ENCODE measurements at regions not wholly inside any gene's neighbourhood (a gene's known extent, or its start where the extent isn't known, plus 50 kb on each side); places are given as distances from the start of the nearest gene placed in this dataset.

DNA sequence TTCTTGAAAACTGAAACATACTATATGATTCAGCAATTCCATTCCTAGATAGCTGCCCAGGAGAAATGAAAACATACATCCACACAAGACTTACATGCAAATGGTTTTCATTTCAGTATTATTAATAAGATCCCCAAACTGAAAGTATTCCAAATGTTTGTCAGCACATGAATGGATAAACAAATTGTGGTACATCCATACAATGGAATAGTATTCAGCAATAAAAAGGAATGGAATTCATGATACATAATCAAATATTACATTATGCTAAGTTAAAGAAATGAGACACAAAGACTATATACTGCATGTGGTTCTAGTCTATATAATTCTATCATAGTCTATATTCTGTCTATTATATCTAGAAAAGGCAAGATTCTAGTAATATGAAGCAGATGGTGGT, 152.4 kb upstream of the KIT start:
- Histone ChIP-seq H3K4me2 (no peak overlapping the region), H3K9me3 (peaks cover 10% of the 10 kb centered on the region), H3K4me3 (no peak overlapping the region), H3K36me3 (no peaks in the 10 kb centered on the region), H4K20me1 (no peaks in the 10 kb centered on the region), H3K27me3 (no peaks in the 10 kb centered on the region), H3K4me1 (no peaks in the 10 kb centered on the region), H3K27ac (no peak overlapping the region), H3K9ac (no peak overlapping the region)
- no peak for TF ChIP-seq Cebpa-rat (IDR thresholded peaks at IDR 0.05)

DNA sequence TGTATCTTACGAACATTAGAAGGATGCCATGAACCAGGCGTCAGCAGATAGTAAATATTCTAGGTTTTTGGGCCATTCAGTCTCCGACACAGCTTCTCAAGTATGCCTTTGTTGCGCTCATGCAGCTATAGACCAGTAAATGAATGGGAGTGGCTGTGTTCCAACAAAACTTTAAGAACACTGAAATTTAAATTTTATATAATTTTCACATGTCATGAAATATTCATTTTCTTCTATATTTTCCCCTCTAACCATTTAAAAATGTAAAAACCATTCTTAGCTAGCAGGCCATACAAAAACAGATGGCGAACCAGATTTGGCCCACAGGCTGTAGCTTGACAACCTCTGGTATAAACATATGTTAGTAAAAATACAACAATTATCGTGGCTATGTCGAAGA, 151.8 kb upstream of the KIT start:
- no peak overlapping the region for H3K4me2 ChIP-seq
- no peak overlapping the region for H3K9ac ChIP-seq
- H3K27me3 ChIP-seq, result no peaks in the 10 kb centered on the region
- H3K9me3 ChIP-seq, result peaks cover 10% of the 10 kb centered on the region
- no peak overlapping the region for H3K4me3 ChIP-seq
- H3K27ac ChIP-seq, result no peak overlapping the region
- no peak for TF ChIP-seq Cebpa-rat (IDR thresholded peaks at IDR 0.05)
- H3K4me1 ChIP-seq, result no peaks in the 10 kb centered on the region
- no peaks in the 10 kb centered on the region for H4K20me1 ChIP-seq
- no peaks in the 10 kb centered on the region for H3K36me3 ChIP-seq

- Histone ChIP-seq H3K4me1 (no peaks in the 10 kb centered on the region), H3K27ac (no peak overlapping the region), H4K20me1 (no peaks in the 10 kb centered on the region), H3K4me2 (no peak overlapping the region), H3K4me3 (no peak overlapping the region), H3K36me3 (no peaks in the 10 kb centered on the region), H3K27me3 (no peaks in the 10 kb centered on the region), H3K9me3 (peaks cover 10% of the 10 kb centered on the region), H3K9ac (no peak overlapping the region)
- TF ChIP-seq Cebpa-rat (IDR thresholded peaks at IDR 0.05), result no peak
These were observed 148.7 kb upstream of the KIT start for GRCh38 chr4:54509057-54509456.

GRCh38 chr4:54513204-54513603, 144.6 kb upstream of the KIT start:
- no peak overlapping the region for H3K4me3 ChIP-seq
- no peaks in the 10 kb centered on the region for H3K9me3 ChIP-seq
- no peak overlapping the region for H3K9ac ChIP-seq
- H3K36me3 ChIP-seq, result no peaks in the 10 kb centered on the region
- no peaks in the 10 kb centered on the region for H3K27me3 ChIP-seq
- no peaks in the 10 kb centered on the region for H3K4me1 ChIP-seq
- no peak for TF ChIP-seq Cebpa-rat (IDR thresholded peaks at IDR 0.05)
- H4K20me1 ChIP-seq, result no peaks in the 10 kb centered on the region
- no peak overlapping the region for H3K27ac ChIP-seq
- H3K4me2 ChIP-seq, result no peak overlapping the region

- H3K9ac ChIP-seq, result no peak overlapping the region
- H3K9me3 ChIP-seq, result no peaks in the 10 kb centered on the region
- no peaks in the 10 kb centered on the region for H3K36me3 ChIP-seq
- no peaks in the 10 kb centered on the region for H4K20me1 ChIP-seq
- no peaks in the 10 kb centered on the region for H3K4me1 ChIP-seq
- no peak overlapping the region for H3K4me3 ChIP-seq
- no peak overlapping the region for H3K4me2 ChIP-seq
- no peak overlapping the region for H3K27ac ChIP-seq
- TF ChIP-seq Cebpa-rat (IDR thresholded peaks at IDR 0.05), result no peak
- no peaks in the 10 kb centered on the region for H3K27me3 ChIP-seq
These were observed 144.0 kb upstream of the KIT start for GRCh38 chr4:54513741-54514140.

- Histone ChIP-seq H3K9ac (no peak overlapping the region), H3K36me3 (no peaks in the 10 kb centered on the region), H3K4me3 (no peak overlapping the region), H4K20me1 (no peaks in the 10 kb centered on the region), H3K27me3 (no peaks in the 10 kb centered on the region), H3K4me2 (no peak overlapping the region), H3K9me3 (no peaks in the 10 kb centered on the region), H3K27ac (no peak overlapping the region), H3K4me1 (no peaks in the 10 kb centered on the region)
- TF ChIP-seq Cebpa-rat (IDR thresholded peaks at IDR 0.05), result no peak
These were observed 141.1 kb upstream of the KIT start for GRCh38 chr4:54516556-54517215.

- H3K4me3 ChIP-seq, result no peak overlapping the region
- no peak for TF ChIP-seq Cebpa-rat (IDR thresholded peaks at IDR 0.05)
- H3K27me3 ChIP-seq, result no peaks in the 10 kb centered on the region
- no peaks in the 10 kb centered on the region for H3K9me3 ChIP-seq
- no peaks in the 10 kb centered on the region for H4K20me1 ChIP-seq
- H3K4me1 ChIP-seq, result no peaks in the 10 kb centered on the region
- H3K9ac ChIP-seq, result no peak overlapping the region
- no peak overlapping the region for H3K4me2 ChIP-seq
- no peaks in the 10 kb centered on the region for H3K36me3 ChIP-seq
- no peak overlapping the region for H3K27ac ChIP-seq
These were observed 139.8 kb upstream of the KIT start for GRCh38 chr4:54517781-54518444.

DNA sequence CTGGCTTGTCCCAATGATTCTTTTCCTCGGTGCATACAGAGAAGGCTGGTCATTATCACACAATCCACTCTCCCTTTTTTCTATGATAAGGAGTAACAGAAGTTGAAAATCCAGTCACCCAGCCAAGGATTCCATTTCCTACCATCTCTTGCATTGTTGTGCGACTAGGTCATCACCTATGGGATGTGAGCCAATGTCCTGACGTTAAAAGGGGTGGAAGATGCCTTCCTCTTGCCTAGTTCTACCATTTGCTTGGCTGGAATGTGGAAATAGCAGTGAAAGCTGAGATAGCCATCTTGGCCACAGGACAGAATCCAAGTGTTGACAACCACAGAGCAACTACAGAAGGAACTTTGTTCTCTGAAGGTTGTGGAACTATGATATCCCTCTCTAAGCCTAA, 132.2 kb upstream of the KIT start:
- Histone ChIP-seq H3K4me3 (no peak overlapping the region), H3K27ac (no peak overlapping the region), H3K9me3 (no peaks in the 10 kb centered on the region), H4K20me1 (no peaks in the 10 kb centered on the region), H3K27me3 (no peaks in the 10 kb centered on the region), H3K9ac (no peak overlapping the region), H3K36me3 (no peaks in the 10 kb centered on the region), H3K4me2 (no peak overlapping the region), H3K4me1 (no peaks in the 10 kb centered on the region)
- TF ChIP-seq Cebpa-rat (IDR thresholded peaks at IDR 0.05), result no peak

- H3K36me3 ChIP-seq, result no peaks in the 10 kb centered on the region
- H3K27me3 ChIP-seq, result no peaks in the 10 kb centered on the region
- H3K9me3 ChIP-seq, result no peaks in the 10 kb centered on the region
- no peak overlapping the region for H3K27ac ChIP-seq
- H3K4me3 ChIP-seq, result no peak overlapping the region
- no peak for TF ChIP-seq Cebpa-rat (IDR thresholded peaks at IDR 0.05)
- H3K4me1 ChIP-seq, result no peaks in the 10 kb centered on the region
- no peaks in the 10 kb centered on the region for H4K20me1 ChIP-seq
- no peak overlapping the region for H3K4me2 ChIP-seq
- H3K9ac ChIP-seq, result no peak overlapping the region
These were observed 131.2 kb upstream of the KIT start for GRCh38 chr4:54526560-54526959.

- H3K4me3 ChIP-seq, result no peak overlapping the region
- H3K4me1 ChIP-seq, result no peaks in the 10 kb centered on the region
- no peaks in the 10 kb centered on the region for H3K9me3 ChIP-seq
- H4K20me1 ChIP-seq, result no peaks in the 10 kb centered on the region
- no peak overlapping the region for H3K4me2 ChIP-seq
- H3K27me3 ChIP-seq, result no peaks in the 10 kb centered on the region
- no peak overlapping the region for H3K9ac ChIP-seq
- no peak overlapping the region for H3K27ac ChIP-seq
- no peak for TF ChIP-seq Cebpa-rat (IDR thresholded peaks at IDR 0.05)
- no peaks in the 10 kb centered on the region for H3K36me3 ChIP-seq
These were observed 130.2 kb upstream of the KIT start for GRCh38 chr4:54527532-54527931.
